SIG-M5 (cell line): ENCODE measurements at regions not wholly inside any gene's neighbourhood (a gene's known extent, or its start where the extent isn't known, plus 50 kb on each side); places are given as distances from the start of the nearest gene placed in this dataset.
A peak's percentile ranks its signal among the peaks of the same experiment; 100 is the strongest.

Experiments used
- DNase-seq: peaks from one replicate; lab custom pipeline; 2025; lab: John Stamatoyannopoulos, UW

- no peak for DNase-seq
Observed at GRCh38 chr7:101708223-101708622, 79.1 kb upstream of the MYL10 start.

- no peak for DNase-seq
Observed at GRCh38 chr7:101712652-101713051, 83.6 kb upstream of the MYL10 start.

- DNase-seq = no peak
Observed at GRCh38 chr7:101714097-101714496, 85.0 kb upstream of the MYL10 start.

- peak; percentile 92 for DNase-seq
Observed at GRCh38 chr7:101717628-101718357, 88.7 kb upstream of the MYL10 start.

GRCh38 chr7:101718363-101719122 is 89.4 kb upstream of the MYL10 start:
- no peak for DNase-seq

- no peak for DNase-seq
Observed at GRCh38 chr7:101719123-101719470, 90.0 kb upstream of the MYL10 start.

- no peak for DNase-seq
Observed at GRCh38 chr7:101720324-101720723, 91.2 kb upstream of the MYL10 start.

GRCh38 chr7:101722247-101722646 is 93.2 kb upstream of the MYL10 start:
- DNase-seq = no peak

- no peak for DNase-seq
Observed at GRCh38 chr7:101723835-101724234, 93.6 kb upstream of the CUX1 start.

- DNase-seq = no peak
Observed at GRCh38 chr7:101724957-101725356, 92.5 kb upstream of the CUX1 start.

GRCh38 chr7:101725921-101726320 is 91.5 kb upstream of the CUX1 start:
- no peak for DNase-seq

GRCh38 chr7:101727184-101727583 is 90.2 kb upstream of the CUX1 start:
- no peak for DNase-seq

GRCh38 chr7:101728128-101728527 is 89.3 kb upstream of the CUX1 start:
- no peak for DNase-seq

- peak; percentile 5 for DNase-seq
Observed at GRCh38 chr7:101728873-101729240, 88.6 kb upstream of the CUX1 start.

- DNase-seq = no peak
Observed at GRCh38 chr7:101729241-101729883, 88.1 kb upstream of the CUX1 start.

- no peak for DNase-seq
Observed at GRCh38 chr7:101731502-101732084, 85.8 kb upstream of the CUX1 start.

GRCh38 chr7:101733713-101734475 is 83.5 kb upstream of the CUX1 start:
- no peak for DNase-seq

GRCh38 chr7:101736084-101736483 is 81.3 kb upstream of the CUX1 start:
- no peak for DNase-seq

- DNase-seq = no peak
Observed at GRCh38 chr7:101739775-101740398, 77.5 kb upstream of the CUX1 start.

- DNase-seq = no peak
Observed at GRCh38 chr7:101740981-101741725, 76.3 kb upstream of the CUX1 start.
